ENCODE measurements at regions not wholly inside any gene's neighbourhood (a gene's known extent, or its start where the extent isn't known, plus 50 kb on each side); places are given as distances from the start of the nearest gene placed in this dataset.

DNA sequence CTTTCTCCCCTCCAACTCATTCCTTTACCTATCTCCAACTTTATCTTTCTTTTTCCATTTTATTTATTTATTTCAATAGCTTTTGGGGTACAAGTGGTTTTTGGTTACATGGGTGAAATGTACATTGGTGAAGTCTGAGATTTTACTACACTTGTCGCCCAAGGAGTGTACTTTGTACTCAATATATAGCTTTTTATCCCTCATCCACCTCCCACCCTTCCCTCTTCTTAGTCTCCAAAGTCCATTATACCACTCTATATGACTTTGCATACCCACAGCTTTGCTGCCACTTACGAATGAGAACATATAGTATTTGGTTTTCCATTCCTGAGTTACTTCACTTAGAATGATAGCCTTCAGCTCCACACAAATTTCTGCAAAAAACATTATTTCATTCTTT, 152.6 kb upstream of the NUDT4 start:
- no peak overlapping the region for H2AFZ ChIP-seq (ENCODE audit: low read depth, low read length)
- Mint-ChIP-seq H3K27ac (ENCODE audit: unreplicated experiment) (no peak overlapping the region), H3K36me3 (ENCODE audit: low read depth, unreplicated experiment) (no peaks in the 10 kb centered on the region), H3K27me3 (ENCODE audit: low read depth, unreplicated experiment) (no peaks in the 10 kb centered on the region), H3K4me3 (ENCODE audit: unreplicated experiment) (no peak overlapping the region), H3K4me1 (ENCODE audit: low read depth, unreplicated experiment) (peaks cover 4% of the 10 kb centered on the region), H3K9me3 (ENCODE audit: unreplicated experiment) (no peaks in the 10 kb centered on the region)
- H3K4me3 ChIP-seq (ENCODE audit: insufficient read depth, low read depth, low read length): no peak overlapping the region
- no peaks in the 10 kb centered on the region for H3K36me3 ChIP-seq (ENCODE audit: insufficient read depth, low read length)
- no peak overlapping the region for H3K9ac ChIP-seq (ENCODE audit: low read length)
- H3K9me3 ChIP-seq (ENCODE audit: insufficient read depth, low read depth, low read length): no peaks in the 10 kb centered on the region
- H3K4me2 ChIP-seq (ENCODE audit: low read length): no peak overlapping the region
- no peaks in the 10 kb centered on the region for H3K27me3 ChIP-seq (ENCODE audit: insufficient read depth, low read length)
- H3K27ac ChIP-seq (ENCODE audit: low read depth, low read length): no peak overlapping the region
- TF ChIP-seq, protein P1, sequence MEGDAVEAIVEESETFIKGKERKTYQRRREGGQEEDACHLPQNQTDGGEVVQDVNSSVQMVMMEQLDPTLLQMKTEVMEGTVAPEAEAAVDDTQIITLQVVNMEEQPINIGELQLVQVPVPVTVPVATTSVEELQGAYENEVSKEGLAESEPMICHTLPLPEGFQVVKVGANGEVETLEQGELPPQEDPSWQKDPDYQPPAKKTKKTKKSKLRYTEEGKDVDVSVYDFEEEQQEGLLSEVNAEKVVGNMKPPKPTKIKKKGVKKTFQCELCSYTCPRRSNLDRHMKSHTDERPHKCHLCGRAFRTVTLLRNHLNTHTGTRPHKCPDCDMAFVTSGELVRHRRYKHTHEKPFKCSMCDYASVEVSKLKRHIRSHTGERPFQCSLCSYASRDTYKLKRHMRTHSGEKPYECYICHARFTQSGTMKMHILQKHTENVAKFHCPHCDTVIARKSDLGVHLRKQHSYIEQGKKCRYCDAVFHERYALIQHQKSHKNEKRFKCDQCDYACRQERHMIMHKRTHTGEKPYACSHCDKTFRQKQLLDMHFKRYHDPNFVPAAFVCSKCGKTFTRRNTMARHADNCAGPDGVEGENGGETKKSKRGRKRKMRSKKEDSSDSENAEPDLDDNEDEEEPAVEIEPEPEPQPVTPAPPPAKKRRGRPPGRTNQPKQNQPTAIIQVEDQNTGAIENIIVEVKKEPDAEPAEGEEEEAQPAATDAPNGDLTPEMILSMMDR (IDR thresholded peaks at IDR 0.05; ENCODE audit: insufficient read depth, low read depth, low read length): no peak
- no peak for TF ChIP-seq EZH2 (IDR thresholded peaks at IDR 0.05; ENCODE audit: insufficient read depth, low read length)
- DNase-seq (ENCODE audit: low read depth) (no peak), FAIRE-seq (no peak)
- no peaks in the 10 kb centered on the region for H3K79me2 ChIP-seq (ENCODE audit: insufficient read depth, low read length)
- H3K4me1 ChIP-seq (ENCODE audit: insufficient read depth, low read length): peaks cover 4% of the 10 kb centered on the region
- H4K20me1 ChIP-seq (ENCODE audit: insufficient read depth, low read length): no peaks in the 10 kb centered on the region

DNA sequence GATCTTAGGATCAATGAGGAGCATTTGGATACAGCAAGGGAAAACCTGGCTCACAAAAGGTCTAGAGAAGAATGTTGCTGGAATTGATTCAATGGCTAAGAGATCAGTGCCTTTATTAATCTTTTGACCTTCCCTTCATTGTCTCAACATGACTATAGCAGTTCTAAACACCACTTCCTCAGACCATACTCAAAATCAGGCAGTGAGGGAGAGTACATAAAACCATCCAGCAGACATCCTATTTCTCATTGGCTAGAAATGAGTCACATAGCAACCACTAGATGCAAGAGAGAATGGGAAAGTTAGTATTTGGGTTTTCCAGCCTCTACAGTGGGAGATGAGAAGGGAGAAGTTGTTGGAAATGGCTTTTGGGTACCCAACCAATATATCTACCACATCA, 151.4 kb upstream of the NUDT4 start:
- H3K4me3 Mint-ChIP-seq (ENCODE audit: unreplicated experiment): no peak overlapping the region
- Histone ChIP-seq H3K9me3 (ENCODE audit: insufficient read depth, low read depth, low read length) (no peaks in the 10 kb centered on the region), H3K27me3 (ENCODE audit: insufficient read depth, low read length) (no peaks in the 10 kb centered on the region), H3K79me2 (ENCODE audit: insufficient read depth, low read length) (no peaks in the 10 kb centered on the region), H3K4me2 (ENCODE audit: low read length) (no peak overlapping the region), H3K4me3 (ENCODE audit: insufficient read depth, low read depth, low read length) (no peak overlapping the region), H3K36me3 (ENCODE audit: insufficient read depth, low read length) (no peaks in the 10 kb centered on the region), H2AFZ (ENCODE audit: low read depth, low read length) (peak overlapping the region; percentile 23), H3K27ac (ENCODE audit: low read depth, low read length) (no peak overlapping the region), H4K20me1 (ENCODE audit: insufficient read depth, low read length) (no peaks in the 10 kb centered on the region), H3K4me1 (ENCODE audit: insufficient read depth, low read length) (peaks cover 4% of the 10 kb centered on the region), H3K9ac (ENCODE audit: low read length) (no peak overlapping the region)
- H3K27me3 Mint-ChIP-seq (ENCODE audit: low read depth, unreplicated experiment): no peaks in the 10 kb centered on the region
- no peak for DNase-seq (ENCODE audit: low read depth)
- TF ChIP-seq, protein P1 (IDR thresholded peaks at IDR 0.05; ENCODE audit: insufficient read depth, low read depth, low read length): no peak
- no peak for TF ChIP-seq EZH2 (IDR thresholded peaks at IDR 0.05; ENCODE audit: insufficient read depth, low read length)
- H3K27ac Mint-ChIP-seq (ENCODE audit: unreplicated experiment): no peak overlapping the region
- no peak for FAIRE-seq
- peaks cover 4% of the 10 kb centered on the region for H3K4me1 Mint-ChIP-seq (ENCODE audit: low read depth, unreplicated experiment)
- H3K9me3 Mint-ChIP-seq (ENCODE audit: unreplicated experiment): no peaks in the 10 kb centered on the region
- H3K36me3 Mint-ChIP-seq (ENCODE audit: low read depth, unreplicated experiment): no peaks in the 10 kb centered on the region

DNA sequence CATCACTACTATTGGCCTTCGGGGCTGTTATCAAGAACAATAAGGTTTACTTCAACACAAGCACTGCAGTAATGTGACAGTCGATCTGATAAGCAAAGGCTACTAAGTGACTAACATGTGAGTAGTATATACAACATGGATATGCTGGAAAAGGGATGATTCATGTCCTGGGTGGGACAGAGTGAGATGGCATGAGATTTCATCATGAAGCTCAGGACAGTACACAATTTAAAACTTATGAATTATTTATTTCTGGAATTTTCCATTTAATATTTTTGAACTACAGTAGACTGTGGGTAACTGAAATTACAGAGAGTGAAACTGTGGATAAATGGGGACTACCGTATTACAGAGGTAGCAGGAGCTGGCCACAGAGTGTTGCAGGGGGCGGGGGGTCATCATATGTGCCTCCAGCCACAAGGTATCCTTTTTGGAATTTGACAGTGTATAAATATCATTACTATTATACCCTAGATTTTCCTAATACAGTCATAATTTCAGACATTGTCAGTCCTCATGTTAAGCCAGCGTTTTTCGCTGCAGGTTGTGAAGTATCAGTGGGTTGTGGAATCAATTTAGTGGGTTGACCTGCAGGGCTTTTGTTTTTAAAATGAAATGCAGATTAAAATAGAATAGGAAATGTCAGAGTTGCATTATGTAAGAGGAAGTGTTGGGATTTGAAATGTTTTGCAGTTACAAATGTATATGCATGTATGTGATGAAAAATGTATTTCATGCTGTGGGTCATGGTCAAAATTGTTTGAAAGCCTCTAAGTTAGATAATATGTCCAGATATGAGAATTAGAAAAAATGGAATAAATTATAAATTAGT, 148.0 kb upstream of the NUDT4 start:
- H3K4me2 ChIP-seq (ENCODE audit: low read length): no peak overlapping the region
- Mint-ChIP-seq H3K4me1 (ENCODE audit: low read depth, unreplicated experiment) (peaks cover 4% of the 10 kb centered on the region), H3K36me3 (ENCODE audit: low read depth, unreplicated experiment) (no peaks in the 10 kb centered on the region), H3K4me3 (ENCODE audit: unreplicated experiment) (no peak overlapping the region), H3K9me3 (ENCODE audit: unreplicated experiment) (no peaks in the 10 kb centered on the region), H3K27ac (ENCODE audit: unreplicated experiment) (peak overlapping the region; percentile 98), H3K27me3 (ENCODE audit: low read depth, unreplicated experiment) (no peaks in the 10 kb centered on the region)
- H3K36me3 ChIP-seq (ENCODE audit: insufficient read depth, low read length): no peaks in the 10 kb centered on the region
- H3K4me1 ChIP-seq (ENCODE audit: insufficient read depth, low read length): peaks cover 4% of the 10 kb centered on the region
- DNase-seq (ENCODE audit: low read depth) (peak; percentile 91), FAIRE-seq (no peak)
- no peaks in the 10 kb centered on the region for H3K79me2 ChIP-seq (ENCODE audit: insufficient read depth, low read length)
- no peaks in the 10 kb centered on the region for H3K9me3 ChIP-seq (ENCODE audit: insufficient read depth, low read depth, low read length)
- H4K20me1 ChIP-seq (ENCODE audit: insufficient read depth, low read length): no peaks in the 10 kb centered on the region
- peak overlapping the region; percentile 58 for H3K27ac ChIP-seq (ENCODE audit: low read depth, low read length)
- H3K27me3 ChIP-seq (ENCODE audit: insufficient read depth, low read length): no peaks in the 10 kb centered on the region
- H3K4me3 ChIP-seq (ENCODE audit: insufficient read depth, low read depth, low read length): no peak overlapping the region
- H3K9ac ChIP-seq (ENCODE audit: low read length): no peak overlapping the region
- TF ChIP-seq, protein P1 (IDR thresholded peaks at IDR 0.05; ENCODE audit: insufficient read depth, low read depth, low read length): no peak
- no peak for TF ChIP-seq EZH2 (IDR thresholded peaks at IDR 0.05; ENCODE audit: insufficient read depth, low read length)
- H2AFZ ChIP-seq (ENCODE audit: low read depth, low read length): no peak overlapping the region

All from astrocyte (in vitro differentiated cells and primary cell).